ENCODE measurements at regions not wholly inside any gene's neighbourhood (a gene's known extent, or its start where the extent isn't known, plus 50 kb on each side); places are given as distances from the start of the nearest gene placed in this dataset.

- no peak for TF ChIP-seq CTCF (conservative IDR thresholded peaks at IDR 0.05; ENCODE audit: low read depth, low read length)
- H3K4me3 ChIP-seq (ENCODE audit: low read depth, low read length) = no peak overlapping the region
- no peak for DNase-seq (ENCODE audit: low read depth)
Measured at GRCh38 chr19:30671367-30671619, 299.1 kb downstream of the ZNF536 start.

- no peak for DNase-seq (ENCODE audit: low read depth)
- no peak overlapping the region for H3K4me3 ChIP-seq (ENCODE audit: low read depth, low read length)
- TF ChIP-seq CTCF (conservative IDR thresholded peaks at IDR 0.05; ENCODE audit: low read depth, low read length) = no peak
Measured at GRCh38 chr19:30670562-30671366, 298.6 kb downstream of the ZNF536 start.

GRCh38 chr19:30670011-30670329 is 297.8 kb downstream of the ZNF536 start:
- DNase-seq (ENCODE audit: low read depth) = no peak
- TF ChIP-seq CTCF (conservative IDR thresholded peaks at IDR 0.05; ENCODE audit: low read depth, low read length) = no peak
- no peak overlapping the region for H3K4me3 ChIP-seq (ENCODE audit: low read depth, low read length)

- DNase-seq (ENCODE audit: low read depth) = peak; percentile 50
- peak; percentile 83 for TF ChIP-seq CTCF (conservative IDR thresholded peaks at IDR 0.05; ENCODE audit: low read depth, low read length)
- H3K4me3 ChIP-seq (ENCODE audit: low read depth, low read length) = no peak overlapping the region
Measured at GRCh38 chr19:30669329-30670010, 297.3 kb downstream of the ZNF536 start.

GRCh38 chr19:30668521-30669155 is 296.5 kb downstream of the ZNF536 start:
- H3K4me3 ChIP-seq (ENCODE audit: low read depth, low read length) = no peak overlapping the region
- no peak for TF ChIP-seq CTCF (conservative IDR thresholded peaks at IDR 0.05; ENCODE audit: low read depth, low read length)
- no peak for DNase-seq (ENCODE audit: low read depth)

GRCh38 chr19:30667746-30668145 is 295.6 kb downstream of the ZNF536 start:
- no peak for DNase-seq (ENCODE audit: low read depth)
- no peak overlapping the region for H3K4me3 ChIP-seq (ENCODE audit: low read depth, low read length)
- no peak for TF ChIP-seq CTCF (conservative IDR thresholded peaks at IDR 0.05; ENCODE audit: low read depth, low read length)

Measured in choroid plexus epithelial cell (primary cell).